ENCODE measurements at regions not wholly inside any gene's neighbourhood (a gene's known extent, or its start where the extent isn't known, plus 50 kb on each side); places are given as distances from the start of the nearest gene placed in this dataset.

GRCh38 chr12:102781117-102781516, 135.9 kb downstream of the PAH start:
- DNase-seq (ENCODE audit: insufficient read length, low spot score) (no peak), FAIRE-seq (peak; percentile 35)
- no peak for TF ChIP-seq TAF1 (IDR thresholded peaks at IDR 0.05; ENCODE audit: low read depth, low read length)
- peak; percentile 68 for TF ChIP-seq SPI1 (IDR thresholded peaks at IDR 0.05; ENCODE audit: low read depth, low read length)

- DNase-seq (ENCODE audit: insufficient read length, low spot score) (no peak), FAIRE-seq (peak; percentile 75)
- no peak for TF ChIP-seq POLR2A (IDR thresholded peaks at IDR 0.05; ENCODE audit: low read depth, low read length)
- no peak for TF ChIP-seq SPI1 (IDR thresholded peaks at IDR 0.05; ENCODE audit: low read depth, low read length)
- TF ChIP-seq POU2F2 (IDR thresholded peaks at IDR 0.05; ENCODE audit: low read depth, low read length): no peak
These were observed 141.0 kb downstream of the PAH start for GRCh38 chr12:102776041-102776440.

GRCh38 chr12:102769323-102769916, 147.6 kb downstream of the PAH start:
- TF ChIP-seq POLR2A (IDR thresholded peaks at IDR 0.05; ENCODE audit: low read depth, low read length) (no peak), POU2F2 (IDR thresholded peaks at IDR 0.05; ENCODE audit: low read depth, low read length) (no peak), POLR2AphosphoS5 (IDR thresholded peaks at IDR 0.05; ENCODE audit: low read depth, low read length) (no peak), SPI1 (IDR thresholded peaks at IDR 0.05; ENCODE audit: low read depth, low read length) (no peak), PAX5 (IDR thresholded peaks at IDR 0.05; ENCODE audit: insufficient read depth, low read length, severe bottlenecking) (no peak), TAF1 (IDR thresholded peaks at IDR 0.05; ENCODE audit: low read depth, low read length) (no peak)
- FAIRE-seq (peak; percentile 94), DNase-seq (ENCODE audit: insufficient read length, low spot score) (peak; percentile 26)

GRCh38 chr12:102766961-102767360, 150.1 kb downstream of the PAH start:
- DNase-seq (ENCODE audit: insufficient read length, low spot score) (no peak), FAIRE-seq (no peak)
- TF ChIP-seq TAF1 (IDR thresholded peaks at IDR 0.05; ENCODE audit: low read depth, low read length): no peak
- TF ChIP-seq POLR2AphosphoS5 (IDR thresholded peaks at IDR 0.05; ENCODE audit: low read depth, low read length): no peak
- no peak for TF ChIP-seq POLR2A (IDR thresholded peaks at IDR 0.05; ENCODE audit: low read depth, low read length)

GRCh38 chr12:102765736-102766135, 151.3 kb downstream of the PAH start:
- no peak for FAIRE-seq
- TF ChIP-seq POU2F2 (IDR thresholded peaks at IDR 0.05; ENCODE audit: low read depth, low read length) (no peak), TAF1 (IDR thresholded peaks at IDR 0.05; ENCODE audit: low read depth, low read length) (no peak), POLR2AphosphoS5 (IDR thresholded peaks at IDR 0.05; ENCODE audit: low read depth, low read length) (no peak), POLR2A (IDR thresholded peaks at IDR 0.05; ENCODE audit: low read depth, low read length) (no peak), SPI1 (IDR thresholded peaks at IDR 0.05; ENCODE audit: low read depth, low read length) (no peak), PAX5 (IDR thresholded peaks at IDR 0.05; ENCODE audit: insufficient read depth, low read length, severe bottlenecking) (no peak)
- DNase-seq (ENCODE audit: insufficient read length, low spot score): no peak

- DNase-seq (ENCODE audit: insufficient read length, low spot score): no peak
- TF ChIP-seq TAF1 (IDR thresholded peaks at IDR 0.05; ENCODE audit: low read depth, low read length) (no peak), SPI1 (IDR thresholded peaks at IDR 0.05; ENCODE audit: low read depth, low read length) (no peak), PAX5 (IDR thresholded peaks at IDR 0.05; ENCODE audit: insufficient read depth, low read length, severe bottlenecking) (no peak), POLR2AphosphoS5 (IDR thresholded peaks at IDR 0.05; ENCODE audit: low read depth, low read length) (no peak), POLR2A (IDR thresholded peaks at IDR 0.05; ENCODE audit: low read depth, low read length) (no peak)
- no peak for FAIRE-seq
These were observed 153.6 kb downstream of the PAH start for GRCh38 chr12:102763471-102763870.

GRCh38 chr12:102763061-102763460, 154.0 kb downstream of the PAH start:
- DNase-seq (ENCODE audit: insufficient read length, low spot score) (no peak), FAIRE-seq (no peak)
- no peak for TF ChIP-seq TAF1 (IDR thresholded peaks at IDR 0.05; ENCODE audit: low read depth, low read length)

GRCh38 chr12:102760322-102760721, 156.7 kb downstream of the PAH start:
- TF ChIP-seq POLR2A (IDR thresholded peaks at IDR 0.05; ENCODE audit: low read depth, low read length) (no peak), TAF1 (IDR thresholded peaks at IDR 0.05; ENCODE audit: low read depth, low read length) (no peak), POLR2AphosphoS5 (IDR thresholded peaks at IDR 0.05; ENCODE audit: low read depth, low read length) (no peak), PAX5 (IDR thresholded peaks at IDR 0.05; ENCODE audit: insufficient read depth, low read length, severe bottlenecking) (no peak), SPI1 (IDR thresholded peaks at IDR 0.05; ENCODE audit: low read depth, low read length) (no peak), POU2F2 (IDR thresholded peaks at IDR 0.05; ENCODE audit: low read depth, low read length) (no peak)
- FAIRE-seq: no peak
- no peak for DNase-seq (ENCODE audit: insufficient read length, low spot score)

GRCh38 chr12:102759466-102759865, 157.6 kb downstream of the PAH start:
- TF ChIP-seq POLR2A (IDR thresholded peaks at IDR 0.05; ENCODE audit: low read depth, low read length) (no peak), TAF1 (IDR thresholded peaks at IDR 0.05; ENCODE audit: low read depth, low read length) (no peak), POLR2AphosphoS5 (IDR thresholded peaks at IDR 0.05; ENCODE audit: low read depth, low read length) (no peak), PAX5 (IDR thresholded peaks at IDR 0.05; ENCODE audit: insufficient read depth, low read length, severe bottlenecking) (no peak), POU2F2 (IDR thresholded peaks at IDR 0.05; ENCODE audit: low read depth, low read length) (no peak), SPI1 (IDR thresholded peaks at IDR 0.05; ENCODE audit: low read depth, low read length) (no peak)
- DNase-seq (ENCODE audit: insufficient read length, low spot score): no peak
- FAIRE-seq: no peak

GRCh38 chr12:102757882-102758226, 159.2 kb downstream of the PAH start:
- TF ChIP-seq SPI1 (IDR thresholded peaks at IDR 0.05; ENCODE audit: low read depth, low read length) (no peak), TAF1 (IDR thresholded peaks at IDR 0.05; ENCODE audit: low read depth, low read length) (no peak), POLR2AphosphoS5 (IDR thresholded peaks at IDR 0.05; ENCODE audit: low read depth, low read length) (no peak), POLR2A (IDR thresholded peaks at IDR 0.05; ENCODE audit: low read depth, low read length) (no peak), PAX5 (IDR thresholded peaks at IDR 0.05; ENCODE audit: insufficient read depth, low read length, severe bottlenecking) (no peak), POU2F2 (IDR thresholded peaks at IDR 0.05; ENCODE audit: low read depth, low read length) (no peak)
- DNase-seq (ENCODE audit: insufficient read length, low spot score) (no peak), FAIRE-seq (no peak)

Measured in GM12891 (cell line).